ENCODE measurements at regions not wholly inside any gene's neighbourhood (a gene's known extent, or its start where the extent isn't known, plus 50 kb on each side); places are given as distances from the start of the nearest gene placed in this dataset.

DNA sequence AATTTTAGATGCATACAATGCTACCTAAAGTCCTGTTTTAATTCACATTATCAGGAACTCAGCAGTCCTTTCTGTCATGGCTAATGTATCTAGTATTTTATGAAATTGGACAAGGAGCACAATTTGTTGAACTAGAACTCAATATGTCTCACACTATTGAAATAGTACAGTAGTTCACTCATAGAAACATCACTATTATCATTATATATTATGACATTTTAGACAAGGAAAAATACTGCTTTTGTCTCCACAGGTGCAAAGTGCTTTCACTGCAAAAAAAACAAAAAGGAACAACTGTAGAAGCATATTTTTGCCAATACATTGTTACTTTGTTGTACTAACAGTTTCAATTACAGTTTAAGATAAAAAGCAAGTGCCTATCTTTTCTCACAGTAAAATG, 419.2 kb upstream of the CDH19 start:
- H3K4me1 Mint-ChIP-seq, result no peaks in the 10 kb centered on the region
- Histone ChIP-seq H4K20me1 (ENCODE audit: insufficient read depth, low read length) (no peaks in the 10 kb centered on the region), H3K4me3 (replicated peaks in 1 of 3; ENCODE audit: low read depth in 2 of 3, low read length in 3 of 3) (no peak overlapping the region), H2AFZ (ENCODE audit: insufficient read depth, low read depth, low read length, poor library complexity, severe bottlenecking) (no peak overlapping the region), H3K79me2 (ENCODE audit: insufficient read depth, low read length) (no peaks in the 10 kb centered on the region), H3K9me3 (replicated peaks in 1 of 2; ENCODE audit: control insufficient read depth in 1 of 2, insufficient read depth in 1 of 2, low read length in 2 of 2) (no peaks in the 10 kb centered on the region), H3K36me3 (replicated peaks in 1 of 2; ENCODE audit: control insufficient read depth in 1 of 2, insufficient read depth in 2 of 2, low read length in 2 of 2) (no peaks in the 10 kb centered on the region), H3K4me2 (replicated peaks; ENCODE audit: extremely low read depth, low read length, poor library complexity, severe bottlenecking) (no peak overlapping the region), H3K27me3 (ENCODE audit: control insufficient read depth in 2 of 2, insufficient read depth in 2 of 2, low read length in 2 of 2) (no peaks in the 10 kb centered on the region), H3K27ac (ENCODE audit: low read depth in 1 of 2, low read length in 2 of 2) (no peak overlapping the region), H3K4me1 (ENCODE audit: control insufficient read depth in 1 of 2, insufficient read depth in 2 of 2, low read length in 2 of 2) (no peaks in the 10 kb centered on the region), H3K9ac (ENCODE audit: insufficient read depth, low read length, poor library complexity, severe bottlenecking) (no peak overlapping the region)
- H3K4me3 Mint-ChIP-seq, result no peak overlapping the region
- DNase-seq, result no peak
- H3K36me3 Mint-ChIP-seq, result no peaks in the 10 kb centered on the region
- H3K27me3 Mint-ChIP-seq (ENCODE audit: low read depth in 3 of 3), result no peaks in the 10 kb centered on the region
- intact Hi-C loops (cut with micrococcal nuclease), result no loop called here
- TF ChIP-seq, protein P1, sequence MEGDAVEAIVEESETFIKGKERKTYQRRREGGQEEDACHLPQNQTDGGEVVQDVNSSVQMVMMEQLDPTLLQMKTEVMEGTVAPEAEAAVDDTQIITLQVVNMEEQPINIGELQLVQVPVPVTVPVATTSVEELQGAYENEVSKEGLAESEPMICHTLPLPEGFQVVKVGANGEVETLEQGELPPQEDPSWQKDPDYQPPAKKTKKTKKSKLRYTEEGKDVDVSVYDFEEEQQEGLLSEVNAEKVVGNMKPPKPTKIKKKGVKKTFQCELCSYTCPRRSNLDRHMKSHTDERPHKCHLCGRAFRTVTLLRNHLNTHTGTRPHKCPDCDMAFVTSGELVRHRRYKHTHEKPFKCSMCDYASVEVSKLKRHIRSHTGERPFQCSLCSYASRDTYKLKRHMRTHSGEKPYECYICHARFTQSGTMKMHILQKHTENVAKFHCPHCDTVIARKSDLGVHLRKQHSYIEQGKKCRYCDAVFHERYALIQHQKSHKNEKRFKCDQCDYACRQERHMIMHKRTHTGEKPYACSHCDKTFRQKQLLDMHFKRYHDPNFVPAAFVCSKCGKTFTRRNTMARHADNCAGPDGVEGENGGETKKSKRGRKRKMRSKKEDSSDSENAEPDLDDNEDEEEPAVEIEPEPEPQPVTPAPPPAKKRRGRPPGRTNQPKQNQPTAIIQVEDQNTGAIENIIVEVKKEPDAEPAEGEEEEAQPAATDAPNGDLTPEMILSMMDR (IDR thresholded peaks at IDR 0.05), result no peak
- H3K27ac Mint-ChIP-seq, result no peak overlapping the region
- peaks cover 0 to 6% (median 0%) of the 10 kb centered on the region in 7 donors for H3K9me3 Mint-ChIP-seq

DNA sequence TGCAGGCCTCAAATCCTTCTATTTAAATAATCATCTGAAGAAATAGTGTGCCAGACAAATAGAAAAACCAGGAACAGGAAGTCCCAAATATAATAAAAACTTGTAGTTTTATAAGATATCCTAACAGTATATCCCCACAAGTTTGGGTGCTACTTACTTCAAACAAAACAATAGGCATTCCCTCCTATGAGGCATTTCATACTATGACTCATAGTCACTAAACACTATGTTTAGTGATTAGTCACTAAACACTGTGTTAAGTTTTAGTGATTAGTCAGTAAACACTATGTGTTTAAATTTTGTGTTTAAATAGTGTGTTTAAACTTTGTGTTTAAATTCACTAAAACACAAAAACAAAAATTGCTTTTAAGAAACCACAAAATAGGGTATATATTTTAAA, 407.0 kb upstream of the CDH19 start:
- Mint-ChIP-seq H3K9me3 (peaks cover 0 to 3% (median 0%) of the 10 kb centered on the region in 7 donors), H3K36me3 (no peaks in the 10 kb centered on the region)

More for the DNA sequence above, 407.0 kb upstream of the CDH19 start:
- DNase-seq, result no peak
- no peak overlapping the region for H2AFZ ChIP-seq (ENCODE audit: insufficient read depth, low read depth, low read length, poor library complexity, severe bottlenecking)
- no peak overlapping the region for H3K4me2 ChIP-seq (replicated peaks; ENCODE audit: extremely low read depth, low read length, poor library complexity, severe bottlenecking)
- no peaks in the 10 kb centered on the region for H3K36me3 ChIP-seq (replicated peaks in 1 of 2; ENCODE audit: control insufficient read depth in 1 of 2, insufficient read depth in 2 of 2, low read length in 2 of 2)
- H3K4me3 Mint-ChIP-seq, result no peak overlapping the region
- TF ChIP-seq, protein P1 (IDR thresholded peaks at IDR 0.05), result no peak
- H3K9me3 ChIP-seq (replicated peaks in 1 of 2; ENCODE audit: control insufficient read depth in 1 of 2, insufficient read depth in 1 of 2, low read length in 2 of 2), result no peaks in the 10 kb centered on the region
- no peaks in the 10 kb centered on the region for H4K20me1 ChIP-seq (ENCODE audit: insufficient read depth, low read length)
- no peak overlapping the region for H3K9ac ChIP-seq (ENCODE audit: insufficient read depth, low read length, poor library complexity, severe bottlenecking)
- intact Hi-C loops (cut with micrococcal nuclease), result no loop called here
- no peak overlapping the region for H3K27ac ChIP-seq (ENCODE audit: low read depth in 1 of 2, low read length in 2 of 2)
- H3K4me3 ChIP-seq (replicated peaks in 1 of 3; ENCODE audit: low read depth in 2 of 3, low read length in 3 of 3), result no peak overlapping the region
- H3K27me3 ChIP-seq (ENCODE audit: control insufficient read depth in 2 of 2, insufficient read depth in 2 of 2, low read length in 2 of 2), result no peaks in the 10 kb centered on the region
- H3K4me1 ChIP-seq (ENCODE audit: control insufficient read depth in 1 of 2, insufficient read depth in 2 of 2, low read length in 2 of 2), result no peaks in the 10 kb centered on the region
- no peaks in the 10 kb centered on the region for H3K79me2 ChIP-seq (ENCODE audit: insufficient read depth, low read length)
- no peak overlapping the region for H3K27ac Mint-ChIP-seq
- H3K27me3 Mint-ChIP-seq (ENCODE audit: low read depth in 3 of 3), result no peaks in the 10 kb centered on the region
- H3K4me1 Mint-ChIP-seq, result no peaks in the 10 kb centered on the region
